Retinal pigment epithelial cell (primary cell): ENCODE measurements at regions not wholly inside any gene's neighbourhood (a gene's known extent, or its start where the extent isn't known, plus 50 kb on each side); places are given as distances from the start of the nearest gene placed in this dataset.

Source experiments
- DNase-seq: peaks from one replicate; pipeline ENCODE4 v3.0.0-alpha.2; 2010; ENCODE audit warnings: low read depth
- H3K4me3 ChIP-seq: 2 replicates; pipeline ENCODE4 v1.5.1; 2011; ENCODE audit warnings: mild to moderate bottlenecking, low read length, control low read depth, moderate library complexity
- TF ChIP-seq, protein P1 (sequence below): conservative IDR thresholded peaks from 2 replicates; pipeline ENCODE4 v1.5.1; 2011; ENCODE audit warnings: low read depth, low read length, control low read depth, inconsistent platforms

DNA sequence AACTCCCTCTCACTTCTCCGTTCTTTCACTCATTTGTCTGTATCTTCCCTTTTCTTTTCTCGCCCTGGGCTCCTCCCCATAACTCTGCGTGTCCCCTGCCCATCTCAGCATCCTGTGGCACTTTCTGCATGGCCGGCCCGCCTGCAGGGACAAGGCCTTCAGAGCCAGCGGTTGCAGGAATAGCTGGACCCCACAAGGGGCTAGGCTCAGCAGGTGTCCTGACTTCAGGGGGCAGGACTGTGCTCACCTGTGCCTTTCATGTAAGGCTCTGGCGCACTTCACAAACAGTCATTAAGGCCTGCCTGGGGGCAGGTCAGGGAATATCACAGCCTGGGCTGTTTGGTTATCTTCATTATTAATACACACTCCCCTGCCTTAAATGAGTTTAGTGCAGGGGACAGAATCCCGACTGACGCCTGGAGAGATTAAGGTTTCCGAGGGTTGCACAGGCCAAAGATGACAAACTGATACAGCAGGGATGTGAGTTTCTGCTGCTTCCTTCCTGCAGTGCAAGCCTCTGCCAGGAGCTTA, 768.8 kb upstream of the TBX3 start:
- TF ChIP-seq, protein P1, sequence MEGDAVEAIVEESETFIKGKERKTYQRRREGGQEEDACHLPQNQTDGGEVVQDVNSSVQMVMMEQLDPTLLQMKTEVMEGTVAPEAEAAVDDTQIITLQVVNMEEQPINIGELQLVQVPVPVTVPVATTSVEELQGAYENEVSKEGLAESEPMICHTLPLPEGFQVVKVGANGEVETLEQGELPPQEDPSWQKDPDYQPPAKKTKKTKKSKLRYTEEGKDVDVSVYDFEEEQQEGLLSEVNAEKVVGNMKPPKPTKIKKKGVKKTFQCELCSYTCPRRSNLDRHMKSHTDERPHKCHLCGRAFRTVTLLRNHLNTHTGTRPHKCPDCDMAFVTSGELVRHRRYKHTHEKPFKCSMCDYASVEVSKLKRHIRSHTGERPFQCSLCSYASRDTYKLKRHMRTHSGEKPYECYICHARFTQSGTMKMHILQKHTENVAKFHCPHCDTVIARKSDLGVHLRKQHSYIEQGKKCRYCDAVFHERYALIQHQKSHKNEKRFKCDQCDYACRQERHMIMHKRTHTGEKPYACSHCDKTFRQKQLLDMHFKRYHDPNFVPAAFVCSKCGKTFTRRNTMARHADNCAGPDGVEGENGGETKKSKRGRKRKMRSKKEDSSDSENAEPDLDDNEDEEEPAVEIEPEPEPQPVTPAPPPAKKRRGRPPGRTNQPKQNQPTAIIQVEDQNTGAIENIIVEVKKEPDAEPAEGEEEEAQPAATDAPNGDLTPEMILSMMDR: no peak
- no peak overlapping the region for H3K4me3 ChIP-seq
- no peak for DNase-seq

DNA sequence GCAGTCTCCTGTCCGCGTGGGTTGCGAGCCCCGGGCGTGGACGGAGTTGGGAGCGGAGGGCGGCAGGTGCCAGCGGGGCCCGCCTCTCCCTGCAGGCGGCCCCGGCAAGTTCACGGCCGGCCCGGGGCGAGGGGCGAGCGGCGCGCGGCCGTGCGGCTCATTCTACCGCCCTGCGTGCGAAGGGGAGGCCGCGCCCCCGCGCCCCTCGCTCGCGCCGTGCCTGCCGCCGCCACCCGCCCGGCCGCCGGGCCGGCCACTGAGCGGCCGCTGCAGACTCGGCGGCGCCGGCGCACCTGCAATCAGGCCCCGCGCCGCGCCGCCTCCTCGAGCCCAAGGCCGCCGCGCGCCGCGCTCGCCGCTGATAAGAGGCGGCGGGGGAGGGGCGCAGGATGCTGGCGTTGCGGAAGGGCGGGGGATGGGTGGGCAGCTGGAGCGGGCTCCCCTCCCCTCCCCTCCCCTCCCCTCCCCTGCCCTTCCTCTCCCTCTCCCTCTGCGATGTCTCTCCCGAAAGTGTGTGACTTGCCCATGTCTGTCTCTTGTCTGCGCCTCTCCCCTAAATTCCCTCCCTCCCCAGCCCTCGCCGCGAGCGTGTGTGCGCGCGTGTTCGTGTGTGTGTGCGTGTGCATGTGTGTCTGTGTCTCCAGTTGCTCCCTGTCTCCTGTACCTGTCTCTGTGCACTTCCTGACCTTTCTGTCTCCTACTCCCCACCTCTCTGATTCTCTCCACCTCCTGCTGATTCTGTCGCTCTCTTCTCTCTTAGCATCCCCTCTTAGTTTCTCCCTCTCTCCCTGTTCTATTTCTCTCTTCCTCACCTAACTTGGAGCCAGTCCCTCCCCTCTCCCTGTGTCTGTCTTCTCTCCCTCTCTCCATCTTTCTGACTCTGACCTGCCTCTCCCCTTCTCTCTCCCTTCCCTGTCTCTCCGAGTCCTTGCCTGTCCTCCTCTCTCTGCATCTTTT, 768.1 kb upstream of the TBX3 start:
- peak; percentile 7 for DNase-seq
- TF ChIP-seq, protein P1: no peak
- peak overlapping the region; percentile 41 for H3K4me3 ChIP-seq

DNA sequence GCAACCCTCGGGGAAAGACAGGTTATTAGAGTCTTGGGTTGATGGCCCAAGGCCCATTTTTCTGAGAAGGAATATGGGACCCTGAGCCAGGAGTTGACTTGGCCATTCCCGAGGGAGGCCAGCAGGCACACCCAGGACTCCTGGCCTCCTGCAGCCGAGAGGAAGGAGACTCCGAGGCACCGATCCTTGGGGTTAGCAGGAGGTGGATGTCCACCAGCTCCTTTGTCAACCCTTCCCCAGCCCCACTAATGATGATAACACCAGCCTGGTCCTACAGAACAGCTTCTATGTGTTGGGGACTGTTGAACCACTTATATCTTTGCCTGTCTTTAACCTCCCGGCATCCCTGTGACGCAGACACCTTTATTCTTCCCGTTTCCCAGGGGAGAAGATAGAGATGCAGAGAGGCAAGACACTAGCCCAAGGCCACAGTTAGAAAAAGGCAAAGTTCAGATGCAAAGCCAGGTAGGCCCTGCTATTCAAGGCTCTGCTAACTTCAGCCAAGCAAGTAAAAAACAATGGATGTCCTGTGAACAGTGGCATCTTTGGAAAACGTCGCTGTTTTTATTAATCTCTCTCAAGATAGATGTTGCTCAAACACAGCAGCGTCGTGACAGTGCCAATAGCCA, 767.3 kb upstream of the TBX3 start:
- H3K4me3 ChIP-seq: peak overlapping the region; percentile 41
- DNase-seq: no peak
- TF ChIP-seq, protein P1: no peak

DNA sequence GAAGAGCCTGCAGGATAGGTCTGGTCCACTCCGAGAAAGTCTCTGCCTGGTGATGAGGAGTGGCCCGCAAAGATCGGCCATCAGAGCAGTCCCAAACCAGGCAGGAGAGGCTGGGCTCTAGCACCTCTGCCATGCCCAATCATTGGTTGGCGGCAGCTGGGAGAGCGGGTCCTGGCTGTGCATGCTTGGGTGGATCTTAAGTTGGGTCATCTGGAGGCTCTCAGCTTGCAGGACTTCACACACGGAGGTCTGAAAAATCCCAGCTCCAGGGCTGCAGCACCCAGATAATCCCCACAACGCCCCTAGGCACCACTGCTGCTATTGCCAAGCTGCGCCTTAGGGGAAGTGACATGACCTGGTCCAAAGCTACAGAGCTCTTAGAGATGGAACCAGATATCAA, 766.7 kb upstream of the TBX3 start:
- DNase-seq: no peak
- H3K4me3 ChIP-seq: no peak overlapping the region

DNA sequence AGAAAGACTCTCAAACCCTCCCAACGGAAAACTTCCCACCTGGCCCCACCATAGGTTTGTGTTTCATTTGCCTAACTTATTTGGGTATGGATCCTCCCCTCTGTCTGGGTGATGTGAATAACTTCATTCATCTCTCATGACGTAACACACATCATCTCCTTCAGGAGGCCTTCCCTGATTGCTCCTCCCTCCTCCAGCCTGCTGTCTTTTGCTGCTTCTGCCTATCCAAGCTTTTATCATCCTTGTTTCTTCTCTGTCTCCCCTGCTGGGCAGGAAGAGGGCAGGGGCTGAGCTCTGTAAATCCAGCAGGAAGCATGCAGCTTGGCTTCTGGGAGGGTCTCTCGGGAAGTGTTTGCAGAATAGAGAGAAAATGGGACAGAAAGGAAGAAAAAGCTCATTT, 766.0 kb upstream of the TBX3 start:
- no peak overlapping the region for H3K4me3 ChIP-seq
- TF ChIP-seq, protein P1: no peak
- no peak for DNase-seq

More for the DNA sequence above, 766.7 kb upstream of the TBX3 start:
- TF ChIP-seq, protein P1: no peak

DNA sequence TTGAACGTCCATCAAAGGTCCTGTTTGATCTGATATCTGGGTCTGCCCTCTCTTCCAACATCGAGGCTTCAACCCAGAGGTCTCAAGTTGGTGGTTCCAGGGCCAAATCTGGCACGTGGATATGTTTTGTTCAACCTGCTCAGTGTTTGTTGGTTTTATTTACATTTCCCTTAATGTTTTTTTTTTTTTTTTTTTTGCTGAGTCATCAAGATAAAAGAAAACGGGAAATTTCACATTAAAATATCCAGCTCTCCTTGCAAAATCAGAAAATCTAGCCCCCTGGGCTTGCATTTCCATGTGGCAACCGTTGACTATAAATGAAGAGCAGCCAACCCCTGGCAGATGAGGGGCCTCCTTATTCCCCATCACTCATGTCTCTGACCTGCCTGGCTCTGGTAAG, 765.6 kb upstream of the TBX3 start:
- H3K4me3 ChIP-seq: no peak overlapping the region
- TF ChIP-seq, protein P1: no peak
- no peak for DNase-seq
